Putamen (tissue), 1 donor: ENCODE measurements at regions not wholly inside any gene's neighbourhood (a gene's known extent, or its start where the extent isn't known, plus 50 kb on each side); places are given as distances from the start of the nearest gene placed in this dataset.
A peak's percentile ranks its signal among the peaks of the same experiment; 100 is the strongest.

Experiments used
- DNase-seq: peaks from one replicate; pipeline ENCODE4 v3.0.0-alpha.2; 2016; ENCODE audit warnings: low spot score

- DNase-seq: no peak
Observed at GRCh38 chr20:24334830-24335229, 134.6 kb upstream of the SYNDIG1 start.

- DNase-seq: no peak
Observed at GRCh38 chr20:24332956-24333355, 136.5 kb upstream of the SYNDIG1 start.

- DNase-seq: no peak
Observed at GRCh38 chr20:24331939-24332338, 137.5 kb upstream of the SYNDIG1 start.

GRCh38 chr20:24328901-24329300 is 140.5 kb upstream of the SYNDIG1 start:
- no peak for DNase-seq

- no peak for DNase-seq
Observed at GRCh38 chr20:24321973-24322372, 147.5 kb upstream of the SYNDIG1 start.

- no peak for DNase-seq
Observed at GRCh38 chr20:24318569-24319352, 150.7 kb upstream of the SYNDIG1 start.

GRCh38 chr20:24317224-24317623 is 152.2 kb upstream of the SYNDIG1 start:
- DNase-seq: no peak

GRCh38 chr20:24316731-24317130 is 152.7 kb upstream of the SYNDIG1 start:
- DNase-seq: no peak

- no peak for DNase-seq
Observed at GRCh38 chr20:24314053-24314452, 155.4 kb upstream of the SYNDIG1 start.

GRCh38 chr20:24309596-24309995 is 159.8 kb upstream of the SYNDIG1 start:
- no peak for DNase-seq

GRCh38 chr20:24305371-24305770 is 164.1 kb upstream of the SYNDIG1 start:
- no peak for DNase-seq

- no peak for DNase-seq
Observed at GRCh38 chr20:24304291-24304690, 165.1 kb upstream of the SYNDIG1 start.

GRCh38 chr20:24303393-24304170 is 165.8 kb upstream of the SYNDIG1 start:
- DNase-seq: peak; percentile 15

- no peak for DNase-seq
Observed at GRCh38 chr20:24297993-24298392, 171.4 kb upstream of the SYNDIG1 start.

- DNase-seq: no peak
Observed at GRCh38 chr20:24296477-24297261, 172.8 kb upstream of the SYNDIG1 start.

GRCh38 chr20:24291014-24291413 is 178.4 kb upstream of the SYNDIG1 start:
- DNase-seq: no peak

- DNase-seq: no peak
Observed at GRCh38 chr20:24289737-24290481, 179.5 kb upstream of the SYNDIG1 start.

GRCh38 chr20:24283186-24283585 is 186.2 kb upstream of the SYNDIG1 start:
- DNase-seq: no peak

GRCh38 chr20:24277196-24277595 is 192.2 kb upstream of the SYNDIG1 start:
- no peak for DNase-seq

- no peak for DNase-seq
Observed at GRCh38 chr20:24275946-24276705, 193.3 kb upstream of the SYNDIG1 start.

GRCh38 chr20:24273251-24273650 is 196.2 kb upstream of the SYNDIG1 start:
- no peak for DNase-seq
